Natural killer cell (primary cell): ENCODE measurements at regions not wholly inside any gene's neighbourhood (a gene's known extent, or its start where the extent isn't known, plus 50 kb on each side); places are given as distances from the start of the nearest gene placed in this dataset.

Experiments
- ATAC-seq, 3 donors: fragments of 150-1000 bp in 2 of 3; fragments of 200-7000 bp in 1 of 3; cut with Tn5 transposase; 1 replicate in 1 of 3; 2 replicates in 2 of 3; pipeline ENCODE4 v1.10.0; 2021; ENCODE audit warnings: mild to moderate bottlenecking in 2 of 3, moderate library complexity in 2 of 3
- DNase-seq, 2 donors: peaks; one replicate each; pipeline versions ENCODE4 v3.0.0 to v3.0.0-alpha.2; 2013 to 2021; ENCODE audit warnings: mixed read lengths in 1 of 2
- H3K27ac ChIP-seq: one replicate; pipeline ENCODE4 v1.5.1; 2013; ENCODE audit warnings: mild to moderate bottlenecking, low read length
- H3K27me3 ChIP-seq: one replicate; pipeline ENCODE4 v1.6.1; 2013; ENCODE audit warnings: low read length; ENCODE audit not compliant: control insufficient read depth, insufficient read depth
- H3K36me3 ChIP-seq: one replicate; pipeline ENCODE4 v1.6.1; 2013; ENCODE audit warnings: low read length; ENCODE audit not compliant: control insufficient read depth, insufficient read depth
- H3K4me1 ChIP-seq: one replicate; pipeline ENCODE4 v1.6.1; 2013; ENCODE audit warnings: low read length; ENCODE audit not compliant: control insufficient read depth, insufficient read depth
- H3K4me3 ChIP-seq: one replicate; pipeline ENCODE4 v1.5.1; 2013; ENCODE audit warnings: low read length
- H3K9me3 ChIP-seq: one replicate; pipeline ENCODE4 v1.6.1; 2013; ENCODE audit warnings: low read length; ENCODE audit not compliant: control insufficient read depth, insufficient read depth
- H3K27ac Mint-ChIP-seq, 2 donors: one replicate each; pipeline ENCODE4 v1.8.0; 2022; ENCODE audit warnings: mild to moderate bottlenecking in 2 of 2, mixed read lengths in 2 of 2, moderate library complexity in 1 of 2
- H3K27me3 Mint-ChIP-seq, 2 donors: one replicate each; pipeline ENCODE4 v1.8.0; 2022; ENCODE audit warnings: low read depth in 2 of 2, mixed read lengths in 2 of 2
- H3K36me3 Mint-ChIP-seq: one replicate; pipeline ENCODE4 v1.8.0; 2022; ENCODE audit warnings: mixed read lengths
- H3K4me1 Mint-ChIP-seq, 2 donors: one replicate each; pipeline ENCODE4 v1.8.0; 2022; ENCODE audit warnings: mixed read lengths in 2 of 2
- H3K4me3 Mint-ChIP-seq: one replicate; pipeline ENCODE4 v1.8.0; 2022; ENCODE audit warnings: mild to moderate bottlenecking, moderate library complexity, mixed read lengths
- H3K9me3 Mint-ChIP-seq, 2 donors: one replicate each; pipeline ENCODE4 v1.8.0; 2022; ENCODE audit warnings: mixed read lengths in 2 of 2
- WGBS: methylation state at CpG from one replicate; pipeline ENCODE4 v1.1.7; 2013; ENCODE audit warnings: missing lambda C conversion rate; ENCODE audit not compliant: insufficient coverage; 5-methylcytosine and 5-hydroxymethylcytosine counted together
- intact Hi-C: fragments of 100-400 bp; cut with micrococcal nuclease; formaldehyde crosslinking; loops from one replicate; pipeline ENCODE4 v1.14.2; 2022
- TF ChIP-seq, protein P1 (sequence below): fragments of 200-600 bp; IDR thresholded peaks from one replicate; pipeline ENCODE4 v1.8.0; 2022; ENCODE audit warnings: antibody characterized with exemption

DNA sequence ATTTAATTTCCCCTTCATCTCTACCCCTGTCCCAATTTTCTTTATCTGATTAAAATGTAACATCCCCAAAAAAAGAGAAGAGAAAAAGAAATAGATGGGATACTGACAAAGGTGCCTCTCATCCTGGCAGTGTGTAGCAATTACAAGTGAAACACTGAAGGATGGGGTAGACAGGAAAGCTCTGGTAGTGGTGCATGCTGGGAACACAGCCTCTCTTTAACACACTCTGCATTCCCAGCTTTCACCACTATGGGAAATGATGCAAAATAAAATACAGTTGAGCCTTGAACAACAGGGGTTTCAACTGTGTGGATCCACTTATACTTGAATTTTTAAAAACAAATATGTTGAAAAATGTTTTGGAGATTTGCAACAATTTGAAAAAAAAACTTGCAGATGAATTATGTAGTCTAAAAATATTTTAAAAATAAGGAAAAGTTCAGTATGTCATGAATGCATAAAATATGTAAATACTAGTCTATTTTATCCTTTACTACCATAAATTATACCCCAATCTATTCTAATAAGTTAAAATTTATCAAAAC, 239.2 kb upstream of the DDX53 start:
- DNase-seq (no peak), ATAC-seq (no peak)
- H3K27ac ChIP-seq, result no peak overlapping the region
- Mint-ChIP-seq H3K27me3 (no peaks in the 10 kb centered on the region), H3K36me3 (no peaks in the 10 kb centered on the region), H3K27ac (no peak overlapping the region), H3K4me1 (no peaks in the 10 kb centered on the region), H3K4me3 (no peak overlapping the region), H3K9me3 (peaks cover 0 to under 1% of the 10 kb centered on the region in 2 donors)
- H3K4me1 ChIP-seq, result no peaks in the 10 kb centered on the region
- no peaks in the 10 kb centered on the region for H3K27me3 ChIP-seq
- TF ChIP-seq, protein P1, sequence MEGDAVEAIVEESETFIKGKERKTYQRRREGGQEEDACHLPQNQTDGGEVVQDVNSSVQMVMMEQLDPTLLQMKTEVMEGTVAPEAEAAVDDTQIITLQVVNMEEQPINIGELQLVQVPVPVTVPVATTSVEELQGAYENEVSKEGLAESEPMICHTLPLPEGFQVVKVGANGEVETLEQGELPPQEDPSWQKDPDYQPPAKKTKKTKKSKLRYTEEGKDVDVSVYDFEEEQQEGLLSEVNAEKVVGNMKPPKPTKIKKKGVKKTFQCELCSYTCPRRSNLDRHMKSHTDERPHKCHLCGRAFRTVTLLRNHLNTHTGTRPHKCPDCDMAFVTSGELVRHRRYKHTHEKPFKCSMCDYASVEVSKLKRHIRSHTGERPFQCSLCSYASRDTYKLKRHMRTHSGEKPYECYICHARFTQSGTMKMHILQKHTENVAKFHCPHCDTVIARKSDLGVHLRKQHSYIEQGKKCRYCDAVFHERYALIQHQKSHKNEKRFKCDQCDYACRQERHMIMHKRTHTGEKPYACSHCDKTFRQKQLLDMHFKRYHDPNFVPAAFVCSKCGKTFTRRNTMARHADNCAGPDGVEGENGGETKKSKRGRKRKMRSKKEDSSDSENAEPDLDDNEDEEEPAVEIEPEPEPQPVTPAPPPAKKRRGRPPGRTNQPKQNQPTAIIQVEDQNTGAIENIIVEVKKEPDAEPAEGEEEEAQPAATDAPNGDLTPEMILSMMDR, result no peak
- H3K9me3 ChIP-seq, result no peaks in the 10 kb centered on the region
- no peak overlapping the region for H3K4me3 ChIP-seq
- intact Hi-C loops, result no loop called here
- no peaks in the 10 kb centered on the region for H3K36me3 ChIP-seq

DNA sequence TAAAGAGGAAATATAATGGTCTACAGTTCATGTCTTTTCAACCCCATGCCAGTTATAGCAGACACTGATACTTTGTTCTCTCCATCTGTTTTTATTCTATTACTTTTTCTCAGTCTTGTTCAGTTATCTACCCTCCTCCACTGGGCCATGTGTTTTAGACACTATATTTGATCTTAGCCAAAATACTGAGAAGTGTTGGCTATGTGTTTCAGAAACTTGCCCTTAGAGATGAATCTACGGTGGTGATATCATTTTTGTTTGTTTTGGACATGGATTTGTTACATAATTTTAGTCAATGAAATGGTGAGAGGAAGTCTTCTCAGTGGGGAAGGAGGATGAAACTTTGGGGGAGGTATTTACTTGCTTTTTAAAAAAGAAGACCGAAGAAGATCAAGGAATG, 211.5 kb upstream of the DDX53 start:
- Histone ChIP-seq H3K36me3 (no peaks in the 10 kb centered on the region), H3K27me3 (no peaks in the 10 kb centered on the region), H3K4me3 (no peak overlapping the region), H3K27ac (no peak overlapping the region), H3K9me3 (no peaks in the 10 kb centered on the region), H3K4me1 (no peaks in the 10 kb centered on the region)
- Mint-ChIP-seq H3K27me3 (no peaks in the 10 kb centered on the region), H3K4me3 (no peak overlapping the region), H3K36me3 (no peaks in the 10 kb centered on the region), H3K4me1 (no peaks in the 10 kb centered on the region), H3K27ac (no peak overlapping the region), H3K9me3 (peaks cover 2 to 7% of the 10 kb centered on the region in 2 donors)
- WGBS, result 88% methylated on average over 2 of the region's 2 CpGs
- intact Hi-C loops, result no loop called here
- no peak for DNase-seq
- ATAC-seq, result no peak
- TF ChIP-seq, protein P1, result no peak

DNA sequence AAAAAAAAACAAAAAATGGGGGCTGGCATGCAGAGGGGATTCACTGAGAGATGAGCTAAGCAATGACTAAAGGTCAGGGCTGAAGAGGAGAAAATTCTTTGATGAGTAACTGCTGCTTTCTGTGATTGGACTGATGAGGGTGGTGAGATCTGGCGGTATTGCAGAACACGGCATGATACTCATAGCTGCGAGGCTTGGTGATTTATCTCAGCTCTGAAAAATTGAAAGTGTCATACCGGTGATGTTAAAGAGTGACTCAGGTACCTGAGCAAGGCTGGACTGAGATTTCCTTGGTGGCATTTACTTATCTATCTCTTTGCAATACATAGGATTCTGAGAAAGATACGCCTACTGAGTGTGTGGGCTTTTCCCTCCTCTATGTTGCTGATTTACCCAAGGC, 204.1 kb upstream of the DDX53 start:
- H3K36me3 ChIP-seq, result no peaks in the 10 kb centered on the region
- intact Hi-C loops, result no loop called here
- WGBS, result 100% methylated on average over 2 of the region's 5 CpGs
- no peaks in the 10 kb centered on the region for H3K27me3 ChIP-seq
- TF ChIP-seq, protein P1, result no peak
- no peak for DNase-seq
- H3K9me3 Mint-ChIP-seq, result peaks cover 5% of the 10 kb centered on the region in 2 donors
- no peaks in the 10 kb centered on the region for H3K9me3 ChIP-seq
- H3K27ac Mint-ChIP-seq, result no peak overlapping the region
- no peak overlapping the region for H3K4me3 Mint-ChIP-seq
- H3K4me3 ChIP-seq, result no peak overlapping the region
- no peaks in the 10 kb centered on the region for H3K4me1 Mint-ChIP-seq
- H3K27ac ChIP-seq, result no peak overlapping the region
- no peaks in the 10 kb centered on the region for H3K36me3 Mint-ChIP-seq
- H3K27me3 Mint-ChIP-seq, result no peaks in the 10 kb centered on the region
- no peak for ATAC-seq
- no peaks in the 10 kb centered on the region for H3K4me1 ChIP-seq

GRCh38 chrX:22800360-22800759, 199.4 kb upstream of the DDX53 start:
- intact Hi-C loops, result no loop called here
- H3K4me1 ChIP-seq, result no peaks in the 10 kb centered on the region
- no peak overlapping the region for H3K4me3 ChIP-seq
- Mint-ChIP-seq H3K9me3 (peaks cover 5 to 6% of the 10 kb centered on the region in 2 donors), H3K4me3 (no peak overlapping the region), H3K36me3 (no peaks in the 10 kb centered on the region), H3K27ac (no peak overlapping the region), H3K27me3 (no peaks in the 10 kb centered on the region), H3K4me1 (no peaks in the 10 kb centered on the region)
- TF ChIP-seq, protein P1, result no peak
- H3K27me3 ChIP-seq, result no peaks in the 10 kb centered on the region
- 20% methylated on average over 2 of the region's 4 CpGs for WGBS
- ATAC-seq (no peak), DNase-seq (no peak)
- H3K36me3 ChIP-seq, result no peaks in the 10 kb centered on the region
- H3K9me3 ChIP-seq, result no peaks in the 10 kb centered on the region
- H3K27ac ChIP-seq, result no peak overlapping the region
